CMK (cell line): ENCODE measurements at regions not wholly inside any gene's neighbourhood (a gene's known extent, or its start where the extent isn't known, plus 50 kb on each side); places are given as distances from the start of the nearest gene placed in this dataset.
A peak's percentile ranks its signal among the peaks of the same experiment; 100 is the strongest.

Experiments used
- DNase-seq: peaks from one replicate; pipeline ENCODE4 v3.0.0-alpha.2; 2010; ENCODE audit warnings: low read depth

DNA sequence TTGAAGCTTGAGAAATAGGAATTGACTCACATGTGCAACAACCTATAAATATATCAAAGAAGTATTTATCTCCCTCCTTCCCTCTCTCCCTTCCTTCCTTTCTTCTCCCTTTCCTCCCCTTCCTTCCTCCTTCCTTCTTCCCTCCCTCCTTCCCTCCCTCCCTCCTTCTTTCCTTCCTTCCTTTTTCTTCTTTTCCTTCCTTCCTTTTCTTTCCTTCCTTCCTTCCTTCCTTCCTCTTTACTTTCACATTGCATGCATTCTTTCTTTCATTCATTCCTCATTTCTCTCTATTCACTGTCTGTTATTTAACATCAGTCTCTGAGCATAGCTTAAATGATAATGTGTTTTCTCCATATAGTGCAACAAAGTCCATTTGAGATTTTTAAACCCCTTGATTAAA lies 214.2 kb downstream of the CHRM3 start:
- DNase-seq, result no peak

DNA sequence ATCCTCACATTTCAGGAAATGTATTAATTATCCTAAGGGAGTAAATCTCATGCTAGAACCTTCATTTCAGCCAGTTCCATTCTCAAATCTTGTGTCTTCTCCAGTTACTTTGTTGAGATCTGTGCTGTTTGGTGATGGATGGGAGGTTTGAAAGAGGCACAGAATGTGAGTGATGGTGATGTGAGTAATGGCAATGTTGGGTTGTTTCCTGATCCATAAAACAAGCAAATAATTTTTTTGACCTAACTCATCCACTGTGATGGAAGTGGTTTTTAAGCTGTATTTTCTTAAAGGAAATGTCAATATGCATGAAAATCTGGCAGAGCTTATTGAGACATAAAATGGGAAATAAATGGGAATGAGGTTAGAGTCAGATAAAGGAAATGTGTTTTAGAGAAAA lies 214.7 kb downstream of the CHRM3 start:
- DNase-seq, result no peak

DNA sequence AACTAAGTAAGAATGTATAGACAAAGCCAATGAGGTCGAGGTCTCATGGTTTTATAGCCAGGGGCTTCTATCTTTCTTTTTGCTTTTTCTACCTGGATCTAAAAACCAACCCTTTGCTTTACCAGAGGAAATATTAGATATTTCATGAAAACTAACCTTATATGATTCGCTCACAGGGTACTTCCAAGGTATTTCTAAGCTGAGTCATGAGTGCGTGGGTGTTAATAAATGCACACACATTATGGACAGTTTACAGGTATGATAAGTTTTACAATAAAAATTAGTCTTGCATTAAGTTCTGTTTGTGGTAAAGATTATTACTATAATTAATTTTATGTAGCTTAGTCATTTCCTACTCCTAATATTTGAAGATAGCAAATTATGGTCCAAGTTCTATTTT lies 217.2 kb downstream of the CHRM3 start:
- no peak for DNase-seq

DNA sequence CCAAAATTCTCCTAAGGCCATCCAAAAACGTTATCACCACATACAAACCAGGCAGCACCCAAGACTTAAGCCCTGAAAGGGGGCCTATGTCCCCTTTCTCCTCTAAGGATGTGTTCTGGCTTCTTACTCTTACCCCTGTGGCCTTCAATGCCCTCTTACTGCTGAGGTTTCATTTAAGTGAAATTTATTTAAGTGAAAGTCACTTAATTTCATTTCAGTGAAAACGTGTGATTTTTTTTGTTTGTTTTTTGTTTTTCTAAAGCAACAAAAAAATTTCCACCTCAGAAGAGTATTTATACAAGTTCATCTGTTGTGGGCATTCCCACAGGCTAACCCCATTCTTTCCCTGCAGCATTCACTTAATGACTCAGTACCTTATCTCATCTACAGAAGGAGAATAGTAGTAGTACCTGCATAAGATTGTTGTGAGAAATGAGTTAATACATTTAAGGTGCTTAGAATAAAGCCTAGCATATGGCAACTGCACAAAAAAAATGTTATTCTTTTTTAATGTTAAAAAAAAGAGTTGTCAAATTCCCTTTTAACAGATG lies 220.6 kb downstream of the CHRM3 start:
- no peak for DNase-seq

DNA sequence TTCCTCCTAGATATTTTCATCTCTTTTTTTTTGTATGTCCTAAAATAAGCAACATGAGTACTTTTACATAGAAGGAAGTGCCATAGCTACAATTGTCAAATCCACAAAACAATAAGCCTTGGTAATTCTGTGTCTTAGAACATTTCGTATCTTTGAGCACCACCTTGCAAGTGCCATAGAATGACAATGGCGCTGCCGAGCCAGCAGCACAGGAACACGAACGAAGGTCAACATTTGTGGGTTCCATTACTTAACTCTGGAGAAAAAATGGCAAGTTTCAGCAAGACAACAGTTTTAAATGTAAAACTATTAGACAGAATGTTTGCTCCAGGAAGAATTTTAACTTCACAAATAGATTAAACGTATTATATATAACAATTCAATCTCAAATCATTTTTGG lies 222.1 kb downstream of the CHRM3 start:
- no peak for DNase-seq

DNA sequence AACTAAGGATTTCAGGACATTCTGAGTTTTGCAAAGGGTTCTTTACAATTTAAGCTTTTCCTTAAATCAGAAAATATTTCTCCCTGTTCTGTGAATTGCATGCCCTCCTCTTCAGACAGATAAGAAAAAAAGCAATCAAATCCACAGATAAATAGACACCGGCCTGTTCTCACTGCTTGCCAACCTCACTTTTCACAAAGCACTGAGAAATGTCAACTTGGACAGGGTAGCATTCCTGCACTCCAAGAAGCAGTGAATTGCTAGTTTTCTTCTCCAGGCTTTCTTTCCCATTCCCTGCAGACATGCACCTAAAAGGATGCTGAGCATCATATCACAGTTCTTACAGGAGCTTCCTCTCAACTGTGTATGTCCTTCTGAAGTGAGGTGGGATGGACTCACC lies 226.0 kb downstream of the CHRM3 start:
- no peak for DNase-seq

DNA sequence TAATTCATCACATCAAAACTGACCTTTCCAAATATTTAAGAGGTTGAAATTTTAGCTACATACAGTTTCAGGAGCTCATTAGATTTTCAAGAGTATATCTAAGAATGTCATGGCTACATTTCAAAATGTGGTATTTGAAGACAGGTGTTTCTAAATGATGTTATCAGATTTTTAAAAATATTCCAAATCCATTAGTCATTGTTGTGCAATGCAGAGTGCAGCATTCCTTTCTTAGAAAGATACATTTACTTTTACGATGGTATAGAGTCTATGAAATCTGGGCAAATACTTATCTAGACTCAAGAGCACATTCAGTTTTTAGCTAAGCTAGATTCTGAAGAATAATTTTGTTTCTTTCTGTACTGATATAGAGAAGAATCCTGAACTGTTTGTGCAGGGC lies 230.3 kb downstream of the CHRM3 start:
- no peak for DNase-seq

DNA sequence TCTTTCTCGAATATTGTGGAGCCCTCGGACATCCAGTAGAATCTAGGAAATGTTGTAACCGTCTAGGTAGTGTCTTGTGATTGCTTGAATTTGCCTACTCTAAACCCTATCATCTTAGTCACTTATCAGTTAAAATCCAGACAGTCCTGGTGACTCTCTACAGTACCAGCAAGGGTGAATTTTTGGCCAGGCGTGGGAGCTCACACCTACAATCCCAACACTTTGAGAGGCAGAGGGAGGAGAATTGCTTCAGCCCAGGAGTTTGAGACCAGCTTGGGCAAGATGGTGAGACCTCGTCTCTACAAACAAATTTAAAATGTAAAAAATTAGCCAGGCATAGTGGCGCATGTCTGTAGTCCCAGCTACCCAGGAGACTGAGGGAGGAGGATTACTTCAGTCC lies 230.9 kb downstream of the CHRM3 start:
- no peak for DNase-seq

DNA sequence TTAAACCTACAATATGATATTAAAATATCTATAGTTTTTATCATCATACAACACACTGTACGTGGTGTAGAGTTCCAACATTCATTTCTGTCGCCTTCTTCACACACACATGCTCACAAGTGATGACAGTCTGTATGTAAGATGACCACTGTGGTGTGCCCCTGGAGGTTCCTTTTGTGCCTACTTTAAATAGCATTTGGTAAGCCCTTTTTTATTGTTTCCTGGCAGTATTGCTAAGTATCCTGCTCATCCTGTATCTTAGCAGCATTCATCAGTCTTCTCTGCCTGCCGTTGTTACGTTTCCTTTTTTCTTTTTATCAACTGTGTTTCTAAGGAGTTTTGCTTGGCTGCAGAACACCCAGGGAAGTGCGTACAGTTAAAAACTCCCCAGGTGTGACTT lies 231.4 kb downstream of the CHRM3 start:
- DNase-seq, result no peak

DNA sequence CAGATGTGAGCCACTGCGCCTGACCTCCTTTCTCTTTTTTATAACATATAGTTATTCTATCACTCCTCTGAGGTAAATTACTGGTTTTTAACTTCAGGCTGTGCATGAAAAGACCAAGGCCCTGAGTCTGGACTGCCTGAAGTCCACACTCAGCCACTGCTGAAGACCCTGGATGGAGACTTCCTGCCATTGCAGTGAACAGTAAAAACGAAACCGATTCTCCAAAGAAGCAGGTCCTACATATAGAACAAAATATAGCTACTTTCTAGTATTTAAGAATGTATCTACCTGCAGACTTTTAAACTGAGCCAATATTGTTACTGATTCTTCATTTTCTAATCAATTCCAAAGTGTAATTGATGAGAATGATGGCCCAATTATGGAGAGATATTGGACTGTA lies 232.8 kb downstream of the CHRM3 start:
- DNase-seq, result no peak

DNA sequence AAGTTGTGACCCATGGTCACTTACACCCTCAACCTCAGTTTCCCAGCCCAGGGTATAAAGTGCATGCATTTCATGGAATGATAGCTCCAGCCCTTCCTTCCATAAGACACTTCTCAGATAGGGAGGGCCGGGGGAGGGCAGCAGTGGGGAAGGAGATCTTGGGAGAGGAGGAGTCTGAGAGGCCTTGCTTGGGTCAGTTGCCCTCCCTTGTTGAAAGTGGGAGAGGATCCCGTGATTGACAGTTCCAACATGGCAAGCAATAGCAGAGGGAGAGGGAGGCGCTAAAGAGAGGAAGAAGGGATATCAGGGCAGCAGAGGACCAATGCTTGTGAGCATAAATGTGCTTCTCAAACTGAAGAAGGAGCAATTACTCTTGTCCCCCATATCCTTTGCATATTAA lies 244.4 kb downstream of the CHRM3 start:
- DNase-seq, result peak; percentile 20

DNA sequence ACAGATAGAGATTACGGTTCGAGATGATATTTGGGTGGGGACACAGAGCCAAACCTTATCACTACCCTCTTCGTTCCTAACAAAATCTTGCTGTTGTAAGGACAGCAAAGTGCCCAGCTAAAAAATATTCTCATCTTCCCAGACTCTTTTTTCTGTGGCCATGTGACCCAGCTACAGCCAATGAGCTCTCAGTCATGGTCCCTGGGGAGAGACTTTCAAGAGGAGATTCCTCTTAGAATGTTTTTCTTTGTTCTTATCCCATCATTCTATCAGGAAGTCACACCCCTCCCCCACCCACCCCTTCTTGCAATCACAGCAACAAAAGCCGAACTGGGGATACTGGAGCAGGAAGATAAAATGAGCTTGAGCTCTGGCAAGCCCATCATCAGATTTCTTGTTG lies 247.1 kb downstream of the CHRM3 start:
- peak; percentile 18 for DNase-seq

DNA sequence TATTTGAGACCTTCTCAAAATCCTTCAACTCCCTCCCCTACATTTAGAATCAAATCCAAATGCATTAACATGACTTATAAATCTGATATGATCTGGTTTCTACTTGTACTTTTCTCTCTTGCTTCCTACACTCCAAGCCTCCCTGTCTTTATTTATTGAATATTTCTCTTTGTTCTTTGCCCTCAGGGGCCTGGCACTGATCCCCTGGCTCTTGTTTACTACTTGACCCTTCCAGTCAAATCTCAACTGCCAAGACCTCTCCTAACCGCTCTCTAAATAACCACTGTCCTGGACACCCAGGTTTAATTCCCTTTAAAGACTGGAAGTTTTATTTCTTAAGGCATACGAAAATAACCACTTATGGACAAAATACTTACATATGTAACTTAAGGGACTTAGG lies 248.9 kb downstream of the CHRM3 start:
- no peak for DNase-seq

DNA sequence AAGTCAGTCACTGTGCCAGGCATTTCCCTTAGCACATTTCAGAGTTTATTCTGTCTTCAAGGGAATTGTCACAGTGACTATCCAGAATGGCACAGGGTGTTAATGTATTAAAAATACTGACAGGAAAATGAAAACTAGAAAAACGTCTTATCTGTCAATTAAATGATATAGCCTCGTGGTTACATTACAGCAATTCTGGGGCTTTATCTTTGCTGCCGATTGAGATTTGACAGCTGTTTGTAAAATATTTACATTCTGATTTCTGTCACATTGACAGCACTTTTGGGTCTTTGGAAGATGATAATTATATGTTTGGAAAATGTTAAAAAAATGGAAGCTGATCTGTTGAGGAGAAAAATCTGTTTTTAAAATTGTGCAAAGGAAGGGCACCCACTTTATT lies 250.0 kb downstream of the CHRM3 start:
- no peak for DNase-seq

DNA sequence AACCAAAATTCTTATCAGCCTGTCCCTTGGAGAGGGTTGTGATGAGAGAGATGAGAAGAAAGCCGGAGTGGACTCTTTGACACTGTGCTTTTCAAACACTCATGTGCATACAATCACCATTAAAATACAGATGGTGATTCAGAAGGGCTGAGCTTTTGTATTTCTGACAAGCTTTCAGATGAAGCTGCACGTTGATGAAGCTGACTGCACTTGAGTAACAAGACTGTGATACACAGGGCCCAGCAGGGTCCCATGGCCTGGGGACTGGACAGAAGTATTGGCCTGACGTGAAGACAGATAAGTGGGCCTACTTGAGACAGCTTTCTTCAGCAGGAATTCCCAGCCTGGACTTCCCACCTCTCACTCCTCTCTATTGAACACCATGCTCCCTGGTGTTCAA lies 258.2 kb downstream of the CHRM3 start:
- no peak for DNase-seq

DNA sequence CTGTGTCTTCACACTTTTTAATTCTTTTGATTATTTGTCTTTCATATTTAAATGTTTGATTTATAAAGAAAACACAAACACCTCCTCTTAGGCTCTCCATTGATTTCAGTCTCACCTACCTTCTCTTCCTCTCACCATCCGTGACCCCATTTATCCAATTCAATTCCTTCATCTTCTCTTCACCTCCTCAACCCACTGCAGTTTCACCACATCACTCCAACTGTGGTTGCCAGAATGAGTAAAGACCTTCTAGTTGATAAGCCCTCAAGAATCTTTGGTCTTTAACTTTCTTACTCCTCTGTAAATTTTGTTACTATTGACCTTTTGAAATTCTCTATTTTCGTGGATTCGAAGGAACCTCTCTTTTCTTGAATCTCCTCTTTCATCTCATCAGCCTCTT lies 260.7 kb downstream of the CHRM3 start:
- no peak for DNase-seq

DNA sequence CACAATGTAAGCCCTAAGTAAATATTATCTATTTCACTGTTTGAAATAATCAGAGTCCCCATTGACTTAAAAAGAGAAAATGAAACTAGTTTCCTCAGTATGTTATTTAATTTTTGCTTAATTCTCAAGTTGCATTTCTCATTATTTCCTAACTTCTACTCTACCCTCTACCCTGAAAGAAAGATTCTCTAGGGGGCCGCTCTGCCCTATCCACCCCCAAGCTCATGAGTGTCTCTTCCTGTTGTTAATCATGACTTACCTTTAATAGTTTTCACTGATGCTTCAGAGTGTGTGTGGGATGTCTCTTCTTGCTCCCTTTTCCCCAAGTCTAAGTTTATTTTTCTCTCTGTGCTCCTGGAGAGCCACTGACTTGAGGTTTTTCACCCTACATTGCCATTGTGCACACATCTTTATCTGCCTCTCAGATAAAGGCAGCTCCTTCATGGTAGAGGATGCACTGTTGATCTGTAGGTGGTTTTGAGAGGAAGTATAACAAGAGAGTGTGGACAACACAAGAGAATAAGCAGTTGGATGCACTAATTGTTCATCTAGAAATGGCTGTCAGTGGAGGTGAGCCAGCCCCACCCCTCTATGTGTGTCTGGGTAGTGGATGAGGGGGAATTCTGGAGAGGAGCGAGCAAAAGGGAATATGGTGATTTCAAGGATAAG lies 261.7 kb downstream of the CHRM3 start:
- no peak for DNase-seq

DNA sequence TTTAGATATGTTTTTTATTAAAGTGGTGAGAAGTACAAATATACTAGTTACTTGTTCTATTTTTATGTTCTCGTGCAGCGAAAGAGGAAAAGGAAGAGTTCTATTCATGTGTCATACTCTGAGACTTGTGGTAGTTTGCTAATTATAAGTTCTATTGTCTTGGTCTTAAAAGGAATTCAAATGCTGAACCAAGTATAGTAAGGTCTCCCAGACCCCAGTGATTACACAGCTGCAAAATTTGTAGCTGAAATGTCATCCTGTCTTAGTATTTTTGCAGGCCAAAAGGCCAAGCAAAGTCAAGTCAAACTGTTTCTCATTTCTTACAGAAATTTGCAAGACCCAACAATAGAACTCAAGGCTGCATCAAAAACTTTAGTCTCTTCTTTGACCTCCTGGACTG lies 268.7 kb downstream of the CHRM3 start:
- DNase-seq, result no peak

DNA sequence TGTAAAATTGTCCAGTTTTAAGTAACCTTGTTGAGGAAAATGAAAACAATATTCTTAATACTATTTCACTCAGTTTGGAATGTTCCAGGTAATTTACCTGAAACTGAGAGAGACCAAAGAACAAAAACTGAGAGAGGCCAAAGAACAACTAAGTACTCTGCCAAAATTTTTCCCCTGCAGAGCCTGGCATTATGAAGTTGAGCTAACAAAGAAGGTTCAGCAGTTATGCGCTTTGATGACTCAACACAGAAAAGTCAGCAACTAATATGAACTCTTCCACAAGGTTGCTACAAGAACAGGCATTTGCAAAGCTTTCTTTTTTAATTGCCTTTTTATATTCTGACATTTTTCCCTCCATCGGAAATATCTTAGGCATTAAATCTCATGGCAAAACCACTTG lies 270.9 kb downstream of the CHRM3 start:
- DNase-seq, result no peak

DNA sequence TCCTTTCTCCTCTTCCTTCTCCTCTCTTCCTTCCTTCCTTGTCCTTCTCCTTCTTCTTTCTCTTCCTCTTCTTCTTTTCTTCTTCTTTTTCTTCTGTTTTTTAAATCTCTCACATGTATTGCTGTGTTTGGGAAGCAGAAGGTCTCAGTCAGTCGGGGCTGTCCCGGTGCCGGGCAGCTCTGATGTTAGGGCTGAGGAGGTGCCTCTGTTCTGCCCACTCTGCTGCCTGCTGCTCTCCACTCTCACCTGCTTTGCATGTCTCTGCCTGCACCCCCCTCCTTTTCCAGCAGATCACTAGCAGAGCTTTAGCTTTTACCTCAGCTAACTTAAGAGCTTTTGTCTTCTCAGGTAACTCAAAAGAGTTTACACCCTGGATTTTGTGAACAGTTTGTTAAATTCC lies 276.6 kb downstream of the CHRM3 start:
- DNase-seq, result no peak

DNA sequence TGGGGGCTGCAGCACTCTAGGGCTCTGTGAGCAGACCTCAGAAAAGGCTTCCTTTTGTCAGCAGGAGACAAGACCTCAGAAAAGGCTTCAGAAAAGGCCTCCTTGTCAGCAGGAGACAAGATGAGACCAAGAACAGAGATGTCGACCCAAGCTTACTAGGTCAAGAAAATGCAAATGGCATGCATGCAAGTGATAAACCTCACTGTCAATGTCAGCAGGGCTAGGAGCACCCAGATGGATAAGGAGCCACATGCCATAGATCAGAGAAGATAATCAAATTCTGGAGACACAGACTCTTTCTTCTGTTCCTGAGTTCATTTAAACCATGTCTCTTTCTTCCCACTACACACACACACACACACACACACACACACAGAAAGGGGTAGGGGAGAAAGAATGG lies 285.9 kb downstream of the CHRM3 start:
- no peak for DNase-seq

DNA sequence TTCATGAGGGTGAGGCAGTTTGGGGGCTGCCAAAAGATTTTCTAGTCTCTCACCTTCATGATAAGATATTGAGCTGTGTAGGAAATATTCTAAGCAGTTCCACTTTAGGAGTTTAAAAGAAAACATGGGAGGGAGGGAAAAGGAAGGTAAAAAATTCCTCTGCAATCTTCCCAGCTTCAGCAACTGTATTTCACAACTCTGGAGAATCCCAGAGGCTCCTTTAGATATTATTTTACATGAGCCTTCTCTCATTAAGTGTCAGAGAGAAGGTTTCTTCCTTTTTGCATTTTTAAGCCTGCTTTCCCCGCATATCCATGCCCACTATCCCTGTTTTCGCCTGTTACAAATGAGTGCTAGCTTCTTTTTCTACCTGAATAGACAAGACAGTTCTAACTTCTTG lies 289.4 kb downstream of the CHRM3 start:
- DNase-seq, result no peak

DNA sequence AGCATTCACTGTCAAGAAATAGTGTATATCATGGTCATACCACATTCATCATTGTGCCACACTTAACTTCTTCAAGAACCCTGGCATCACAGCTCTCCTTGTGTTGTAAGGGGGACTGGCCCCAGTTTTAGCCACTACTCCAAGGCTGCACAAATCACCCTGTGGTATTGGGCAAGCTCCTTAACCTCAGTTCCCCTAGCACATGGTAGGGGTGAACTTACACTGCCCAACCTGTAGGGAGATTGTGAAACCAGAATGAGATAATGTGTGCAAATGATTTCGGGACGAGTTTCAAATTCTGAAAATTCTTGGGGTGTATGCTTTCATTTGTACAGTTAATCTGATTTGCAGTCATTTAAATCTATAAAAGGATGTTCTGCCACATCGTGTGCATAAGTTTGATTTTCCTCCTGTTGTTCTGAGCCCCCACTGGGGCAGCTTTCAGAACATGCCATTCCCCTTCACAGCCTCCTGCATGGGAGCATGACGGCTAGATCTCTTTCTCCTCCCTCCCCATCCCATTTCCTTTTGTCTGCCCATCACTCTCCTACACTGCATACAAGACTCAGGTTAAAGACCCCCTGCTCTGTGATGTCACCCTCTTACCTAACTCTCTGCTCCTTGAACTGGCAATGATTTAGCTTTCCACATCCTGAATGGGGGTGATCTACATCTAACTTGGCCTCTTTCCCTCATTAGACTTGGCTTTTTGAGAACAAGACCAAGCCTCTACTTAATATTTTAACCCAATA lies 290.3 kb downstream of the CHRM3 start:
- DNase-seq, result no peak

DNA sequence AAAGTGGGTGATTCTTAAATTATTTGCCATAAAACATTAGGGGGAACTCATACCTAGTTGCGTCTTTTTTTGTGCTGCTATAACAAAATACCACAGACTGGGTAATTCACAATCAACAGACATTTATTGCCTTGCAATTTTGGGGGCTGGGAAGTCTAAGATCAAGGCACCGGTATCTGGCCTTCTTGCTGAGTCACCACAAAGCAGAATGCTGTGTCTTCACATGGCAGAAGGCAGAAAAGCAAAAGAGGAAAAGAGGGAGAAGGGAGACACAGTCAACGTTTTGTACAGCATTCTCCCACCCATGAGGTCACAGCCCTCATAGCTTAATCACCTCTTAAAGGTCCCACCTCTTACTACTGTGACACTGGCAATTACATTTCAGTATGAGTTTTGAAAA lies 291.0 kb downstream of the CHRM3 start:
- no peak for DNase-seq
